ENCODE measurements at regions not wholly inside any gene's neighbourhood (a gene's known extent, or its start where the extent isn't known, plus 50 kb on each side); places are given as distances from the start of the nearest gene placed in this dataset.
A peak's percentile ranks its signal among the peaks of the same experiment; 100 is the strongest.

GRCh38 chr3:147139341-147139740 is 267.0 kb downstream of the ZIC4 start:
- Histone ChIP-seq H4K91ac (ENCODE audit: low read depth, low read length, poor library complexity) (no peak overlapping the region), H2BK5ac (ENCODE audit: low read length) (no peak overlapping the region), H3K27me3 (ENCODE audit: control insufficient read depth in 3 of 3, insufficient read depth in 3 of 3, low read depth in 1 of 3, low read length in 3 of 3) (no peaks in the 10 kb centered on the region), H3K27ac (replicated peaks; ENCODE audit: low read length) (no peak overlapping the region), H3K9ac (ENCODE audit: low read depth, low read length, poor library complexity) (no peak overlapping the region), H3K14ac (ENCODE audit: low read length) (no peak overlapping the region), H3K18ac (ENCODE audit: low read length) (no peak overlapping the region), H3K36me3 (replicated peaks in 1 of 2; ENCODE audit: control insufficient read depth in 2 of 2, insufficient read depth in 2 of 2, low read length in 2 of 2) (no peaks in the 10 kb centered on the region), H3K23ac (ENCODE audit: low read depth, low read length, poor library complexity) (no peak overlapping the region), H2BK12ac (ENCODE audit: low read length) (no peak overlapping the region), H3K4ac (ENCODE audit: low read length) (no peak overlapping the region), H3K4me2 (ENCODE audit: insufficient read depth, low read length, poor library complexity, severe bottlenecking) (no peak overlapping the region), H2BK15ac (ENCODE audit: low read length) (no peak overlapping the region), H3K4me3 (ENCODE audit: low read length in 2 of 2) (no peak overlapping the region), H3K9me3 (replicated peaks in 1 of 2; ENCODE audit: control insufficient read depth in 2 of 2, insufficient read depth in 1 of 2, low read depth in 1 of 2, low read length in 2 of 2) (no peaks in the 10 kb centered on the region), H4K8ac (ENCODE audit: low read depth, low read length) (no peak overlapping the region), H2BK120ac (ENCODE audit: low read depth, low read length) (no peak overlapping the region), H3K4me1 (ENCODE audit: control insufficient read depth in 2 of 2, insufficient read depth in 1 of 2, low read depth in 1 of 2, low read length in 2 of 2) (no peaks in the 10 kb centered on the region), H2AK5ac (ENCODE audit: low read depth, low read length) (no peak overlapping the region), H2AFZ (ENCODE audit: low read length) (no peak overlapping the region), H3K79me1 (ENCODE audit: low read depth, low read length) (no peaks in the 10 kb centered on the region)
- no peak for DNase-seq (ENCODE audit: low spot score)
- WGBS, 2 donors (ENCODE audit: extremely low coverage in 2 of 2, insufficient read length in 2 of 2, insufficient replicate concordance in 1 of 2) = no CpG with 5 or more reads among the region's 1 CpG

GRCh38 chr3:147132168-147132567 is 274.2 kb downstream of the ZIC4 start:
- Histone ChIP-seq H3K23ac (ENCODE audit: low read depth, low read length, poor library complexity) (no peak overlapping the region), H3K14ac (ENCODE audit: low read length) (no peak overlapping the region), H2AK5ac (ENCODE audit: low read depth, low read length) (no peak overlapping the region), H3K79me1 (ENCODE audit: low read depth, low read length) (no peaks in the 10 kb centered on the region), H2BK15ac (ENCODE audit: low read length) (no peak overlapping the region), H3K4me1 (ENCODE audit: control insufficient read depth in 2 of 2, insufficient read depth in 1 of 2, low read depth in 1 of 2, low read length in 2 of 2) (no peaks in the 10 kb centered on the region), H4K8ac (ENCODE audit: low read depth, low read length) (no peak overlapping the region), H3K9ac (ENCODE audit: low read depth, low read length, poor library complexity) (no peak overlapping the region), H3K27me3 (ENCODE audit: control insufficient read depth in 3 of 3, insufficient read depth in 3 of 3, low read depth in 1 of 3, low read length in 3 of 3) (no peaks in the 10 kb centered on the region), H2AFZ (ENCODE audit: low read length) (no peak overlapping the region), H3K18ac (ENCODE audit: low read length) (no peak overlapping the region), H2BK12ac (ENCODE audit: low read length) (no peak overlapping the region), H2BK5ac (ENCODE audit: low read length) (no peak overlapping the region), H3K36me3 (replicated peaks in 1 of 2; ENCODE audit: control insufficient read depth in 2 of 2, insufficient read depth in 2 of 2, low read length in 2 of 2) (no peaks in the 10 kb centered on the region), H2BK120ac (ENCODE audit: low read depth, low read length) (no peak overlapping the region), H3K4me3 (ENCODE audit: low read length in 2 of 2) (no peak overlapping the region), H4K91ac (ENCODE audit: low read depth, low read length, poor library complexity) (no peak overlapping the region), H3K4ac (ENCODE audit: low read length) (no peak overlapping the region), H3K9me3 (replicated peaks in 1 of 2; ENCODE audit: control insufficient read depth in 2 of 2, insufficient read depth in 1 of 2, low read depth in 1 of 2, low read length in 2 of 2) (peaks cover 0 to 4% of the 10 kb centered on the region in 2 donors), H3K27ac (replicated peaks; ENCODE audit: low read length) (no peak overlapping the region), H3K4me2 (ENCODE audit: insufficient read depth, low read length, poor library complexity, severe bottlenecking) (no peak overlapping the region)
- no peak for DNase-seq (ENCODE audit: low spot score)
- WGBS, 2 donors (ENCODE audit: extremely low coverage in 2 of 2, insufficient read length in 2 of 2, insufficient replicate concordance in 1 of 2) = no CpG with 5 or more reads among the region's 1 CpG

GRCh38 chr3:147130461-147130860 is 275.9 kb downstream of the ZIC4 start:
- no CpG with 5 or more reads among the region's 2 CpGs for WGBS, 2 donors (ENCODE audit: extremely low coverage in 2 of 2, insufficient read length in 2 of 2, insufficient replicate concordance in 1 of 2)
- H3K36me3 ChIP-seq (replicated peaks in 1 of 2; ENCODE audit: control insufficient read depth in 2 of 2, insufficient read depth in 2 of 2, low read length in 2 of 2) = no peaks in the 10 kb centered on the region
- H3K27ac ChIP-seq (replicated peaks; ENCODE audit: low read length) = no peak overlapping the region
- DNase-seq (ENCODE audit: low spot score) = no peak
- H3K9me3 ChIP-seq (replicated peaks in 1 of 2; ENCODE audit: control insufficient read depth in 2 of 2, insufficient read depth in 1 of 2, low read depth in 1 of 2, low read length in 2 of 2) = peaks cover 0 to 4% of the 10 kb centered on the region in 2 donors
- H2BK12ac ChIP-seq (ENCODE audit: low read length) = no peak overlapping the region
- H3K79me1 ChIP-seq (ENCODE audit: low read depth, low read length) = no peaks in the 10 kb centered on the region
- no peak overlapping the region for H3K4me2 ChIP-seq (ENCODE audit: insufficient read depth, low read length, poor library complexity, severe bottlenecking)
- H2BK5ac ChIP-seq (ENCODE audit: low read length) = no peak overlapping the region
- no peak overlapping the region for H3K23ac ChIP-seq (ENCODE audit: low read depth, low read length, poor library complexity)
- H3K4me3 ChIP-seq (ENCODE audit: low read length in 2 of 2) = no peak overlapping the region
- no peak overlapping the region for H2BK15ac ChIP-seq (ENCODE audit: low read length)
- no peaks in the 10 kb centered on the region for H3K4me1 ChIP-seq (ENCODE audit: control insufficient read depth in 2 of 2, insufficient read depth in 1 of 2, low read depth in 1 of 2, low read length in 2 of 2)
- H3K14ac ChIP-seq (ENCODE audit: low read length) = no peak overlapping the region
- no peak overlapping the region for H2AK5ac ChIP-seq (ENCODE audit: low read depth, low read length)
- H2BK120ac ChIP-seq (ENCODE audit: low read depth, low read length) = no peak overlapping the region
- H4K91ac ChIP-seq (ENCODE audit: low read depth, low read length, poor library complexity) = no peak overlapping the region
- H3K9ac ChIP-seq (ENCODE audit: low read depth, low read length, poor library complexity) = no peak overlapping the region
- no peak overlapping the region for H2AFZ ChIP-seq (ENCODE audit: low read length)
- H4K8ac ChIP-seq (ENCODE audit: low read depth, low read length) = no peak overlapping the region
- H3K27me3 ChIP-seq (ENCODE audit: control insufficient read depth in 3 of 3, insufficient read depth in 3 of 3, low read depth in 1 of 3, low read length in 3 of 3) = no peaks in the 10 kb centered on the region
- H3K4ac ChIP-seq (ENCODE audit: low read length) = no peak overlapping the region
- H3K18ac ChIP-seq (ENCODE audit: low read length) = no peak overlapping the region

- Histone ChIP-seq H3K4me3 (ENCODE audit: low read length in 2 of 2) (peak overlapping the region in 1 of 2 donors; percentile 54), H4K91ac (ENCODE audit: low read depth, low read length, poor library complexity) (no peak overlapping the region), H2BK120ac (ENCODE audit: low read depth, low read length) (no peak overlapping the region), H3K9ac (ENCODE audit: low read depth, low read length, poor library complexity) (no peak overlapping the region), H4K8ac (ENCODE audit: low read depth, low read length) (no peak overlapping the region), H3K27ac (replicated peaks; ENCODE audit: low read length) (no peak overlapping the region), H2AFZ (ENCODE audit: low read length) (no peak overlapping the region), H3K18ac (ENCODE audit: low read length) (no peak overlapping the region), H3K9me3 (replicated peaks in 1 of 2; ENCODE audit: control insufficient read depth in 2 of 2, insufficient read depth in 1 of 2, low read depth in 1 of 2, low read length in 2 of 2) (peaks cover 0 to 4% of the 10 kb centered on the region in 2 donors), H2AK5ac (ENCODE audit: low read depth, low read length) (no peak overlapping the region), H3K79me1 (ENCODE audit: low read depth, low read length) (no peaks in the 10 kb centered on the region), H3K4me1 (ENCODE audit: control insufficient read depth in 2 of 2, insufficient read depth in 1 of 2, low read depth in 1 of 2, low read length in 2 of 2) (no peaks in the 10 kb centered on the region), H3K4ac (ENCODE audit: low read length) (no peak overlapping the region), H3K23ac (ENCODE audit: low read depth, low read length, poor library complexity) (no peak overlapping the region), H3K36me3 (replicated peaks in 1 of 2; ENCODE audit: control insufficient read depth in 2 of 2, insufficient read depth in 2 of 2, low read length in 2 of 2) (no peaks in the 10 kb centered on the region), H3K14ac (ENCODE audit: low read length) (no peak overlapping the region), H3K27me3 (ENCODE audit: control insufficient read depth in 3 of 3, insufficient read depth in 3 of 3, low read depth in 1 of 3, low read length in 3 of 3) (no peaks in the 10 kb centered on the region), H3K4me2 (ENCODE audit: insufficient read depth, low read length, poor library complexity, severe bottlenecking) (no peak overlapping the region), H2BK15ac (ENCODE audit: low read length) (no peak overlapping the region), H2BK12ac (ENCODE audit: low read length) (no peak overlapping the region), H2BK5ac (ENCODE audit: low read length) (no peak overlapping the region)
- WGBS, 2 donors (ENCODE audit: extremely low coverage in 2 of 2, insufficient read length in 2 of 2, insufficient replicate concordance in 1 of 2) = no CpG with 5 or more reads among the region's 8 CpGs
- DNase-seq (ENCODE audit: low spot score) = no peak
Measured at GRCh38 chr3:147129665-147130064, 276.7 kb downstream of the ZIC4 start.
